ENCODE measurements at regions not wholly inside any gene's neighbourhood (a gene's known extent, or its start where the extent isn't known, plus 50 kb on each side); places are given as distances from the start of the nearest gene placed in this dataset.

DNA sequence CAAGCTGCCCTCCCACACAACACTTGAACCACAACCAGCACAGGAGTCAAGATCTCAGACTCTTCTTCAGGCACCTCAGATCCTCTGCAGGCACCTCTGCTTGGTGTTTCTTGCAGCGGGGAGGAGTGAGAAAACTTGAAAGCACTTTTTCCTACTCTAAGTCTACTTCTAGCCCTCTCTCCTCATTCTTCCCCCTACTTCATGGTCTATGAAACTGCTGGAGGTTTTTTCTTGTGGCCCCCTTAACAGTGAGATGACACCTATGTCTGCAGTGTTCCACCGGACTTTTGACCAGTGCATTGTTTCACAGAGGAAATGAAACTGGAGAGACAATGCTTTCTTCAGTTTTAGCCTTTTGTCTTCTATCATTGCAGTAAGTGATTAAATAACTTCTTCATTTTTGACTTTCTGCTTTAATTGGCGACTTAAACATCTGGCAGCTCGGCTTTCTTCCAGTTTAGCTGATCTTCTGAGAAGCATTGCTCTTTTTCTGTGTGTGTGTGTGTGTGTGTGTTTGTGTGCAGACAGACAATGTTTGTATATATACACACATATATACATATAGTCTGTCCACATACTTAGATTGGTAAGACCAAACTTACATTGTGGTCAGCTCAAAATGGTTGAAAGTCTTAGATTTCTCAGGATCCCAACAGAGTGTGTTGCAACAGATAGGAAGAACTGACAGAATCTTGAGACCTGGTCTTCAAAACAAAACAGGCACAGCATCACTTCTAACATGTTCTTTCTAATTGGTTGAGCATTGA lies 1474.0 kb upstream of the TMEFF2 start:
- H3K9me3 ChIP-seq, result no peaks in the 10 kb centered on the region
- no peak for TF ChIP-seq SREBF2 (IDR thresholded peaks at IDR 0.05)
- TF ChIP-seq, protein P1, sequence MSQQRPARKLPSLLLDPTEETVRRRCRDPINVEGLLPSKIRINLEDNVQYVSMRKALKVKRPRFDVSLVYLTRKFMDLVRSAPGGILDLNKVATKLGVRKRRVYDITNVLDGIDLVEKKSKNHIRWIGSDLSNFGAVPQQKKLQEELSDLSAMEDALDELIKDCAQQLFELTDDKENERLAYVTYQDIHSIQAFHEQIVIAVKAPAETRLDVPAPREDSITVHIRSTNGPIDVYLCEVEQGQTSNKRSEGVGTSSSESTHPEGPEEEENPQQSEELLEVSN (IDR thresholded peaks at IDR 0.05; ENCODE audit: borderline replicate concordance, low read depth), result no peak
- TF ChIP-seq CEBPB (IDR thresholded peaks at IDR 0.05), result no peak
- no peak for TF ChIP-seq CHD4 (IDR thresholded peaks at IDR 0.05; ENCODE audit: borderline replicate concordance)
- no peak for TF ChIP-seq EHF (CRISPR knock-in tag; IDR thresholded peaks at IDR 0.05)
- no peak for TF ChIP-seq GATA3 (IDR thresholded peaks at IDR 0.05; ENCODE audit: borderline replicate concordance)
- TF ChIP-seq ZFP36 (IDR thresholded peaks at IDR 0.05; ENCODE audit: borderline replicate concordance, partially characterized antibody), result no peak
- TF ChIP-seq POLR2AphosphoS2 (conservative IDR thresholded peaks at IDR 0.05; ENCODE audit: low read length), result no peak
- TF ChIP-seq EHMT2 (IDR thresholded peaks at IDR 0.05; ENCODE audit: low read depth), result no peak
- TF ChIP-seq POLR2A (IDR thresholded peaks at IDR 0.05; ENCODE audit: low read length), result no peak
- TF ChIP-seq JUNB (IDR thresholded peaks at IDR 0.05), result no peak
- POLR2A ChIA-PET, result no interaction called here
- ATAC-seq, result no peak
- 40% methylated on average over 4 of the region's 4 CpGs for WGBS (ENCODE audit: missing lambda C conversion rate)
- H3K4me3 ChIP-seq, result no peak overlapping the region
- FAIRE-seq, result no peak
- DNase-seq (ENCODE audit: low read depth in 1 of 2, low spot score in 1 of 2), result no peak
- H3K4me2 ChIP-seq, result no peak overlapping the region
- H3K27ac ChIP-seq, result no peak overlapping the region
- CTCF ChIA-PET, result no interaction called here
- H3K4me1 ChIP-seq, result no peaks in the 10 kb centered on the region

DNA sequence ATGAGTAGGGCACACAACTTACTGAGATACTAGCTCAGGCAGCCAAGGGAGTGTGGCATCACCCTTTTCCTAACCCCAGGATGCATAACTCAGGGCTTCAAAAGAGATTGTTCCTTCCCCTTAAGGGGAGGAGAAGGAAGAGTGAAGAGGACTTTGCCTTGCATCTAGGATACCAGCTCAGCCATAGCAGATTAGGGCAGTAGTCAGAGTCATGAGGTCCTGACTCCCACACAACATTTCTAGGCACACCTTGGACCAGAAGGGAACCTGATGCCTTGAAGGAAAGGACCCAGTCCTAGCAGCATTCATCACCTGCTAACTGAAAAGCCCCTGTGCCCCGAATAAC lies 1433.2 kb upstream of the TMEFF2 start:
- POLR2A ChIA-PET, result no interaction called here
- CTCF ChIA-PET, result no interaction called here
- WGBS (ENCODE audit: missing lambda C conversion rate), result 67% methylated on average over 1 of the region's 1 CpG
- H3K4me3 ChIP-seq, result no peak overlapping the region
- no peaks in the 10 kb centered on the region for H3K9me3 ChIP-seq
- TF ChIP-seq MAFK (IDR thresholded peaks at IDR 0.05; ENCODE audit: partially characterized antibody), result no peak
- TF ChIP-seq KDM1A (IDR thresholded peaks at IDR 0.05; ENCODE audit: low read depth), result no peak
- no peak for TF ChIP-seq CHD4 (IDR thresholded peaks at IDR 0.05; ENCODE audit: borderline replicate concordance)
- no peak for TF ChIP-seq TP53 (CRISPR knock-in tag; IDR thresholded peaks at IDR 0.05)
- TF ChIP-seq RAD21 (conservative IDR thresholded peaks at IDR 0.05 in 1 of 2, IDR thresholded peaks at IDR 0.05 in 1 of 2), result no peak
- DNase-seq (ENCODE audit: low read depth in 1 of 2, low spot score in 1 of 2) (no peak), ATAC-seq (no peak), FAIRE-seq (no peak)
- H3K27ac ChIP-seq, result no peak overlapping the region
- H3K4me1 ChIP-seq, result no peaks in the 10 kb centered on the region
- H3K4me2 ChIP-seq, result no peak overlapping the region

DNA sequence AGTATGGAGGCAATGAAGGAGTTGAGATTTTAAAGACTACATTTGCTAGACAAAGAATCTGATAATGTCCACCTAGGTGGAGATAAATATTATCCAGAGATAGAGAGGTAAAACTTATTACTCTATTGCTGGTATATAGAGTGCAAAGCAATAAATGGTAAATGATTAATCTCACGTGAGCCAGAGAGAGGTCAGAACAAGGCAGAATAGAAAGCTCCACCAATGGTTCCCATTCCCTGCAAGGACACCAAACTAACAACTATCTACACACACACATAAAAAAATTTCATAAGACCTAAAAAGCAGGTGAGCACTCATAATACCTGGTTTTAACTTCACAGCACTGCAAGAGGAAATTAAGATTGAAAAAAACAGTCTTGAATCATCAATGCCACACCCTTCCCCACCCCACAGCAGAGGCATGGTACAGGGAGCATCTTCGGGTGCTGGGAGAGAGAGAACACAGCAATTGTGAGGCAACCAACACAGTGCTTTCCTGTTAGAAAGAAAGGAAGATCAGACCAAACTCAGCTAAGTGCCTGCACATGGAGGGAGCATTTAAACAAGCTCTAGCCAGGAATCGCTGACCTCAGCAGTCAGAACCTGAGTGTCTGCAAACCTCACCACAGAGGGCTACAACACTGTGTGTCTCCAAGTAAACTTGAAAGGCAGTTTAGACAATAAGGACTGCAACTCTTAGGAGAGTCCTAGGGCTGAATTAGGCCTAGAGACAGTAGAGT lies 1432.6 kb upstream of the TMEFF2 start:
- no peak overlapping the region for H3K4me2 ChIP-seq
- ChIA-PET CTCF (no interaction called here), POLR2A (no interaction called here)
- peak; percentile 61 for TF ChIP-seq MAFK (IDR thresholded peaks at IDR 0.05; ENCODE audit: partially characterized antibody)
- TF ChIP-seq TP53 (CRISPR knock-in tag; IDR thresholded peaks at IDR 0.05), result no peak
- DNase-seq (ENCODE audit: low read depth in 1 of 2, low spot score in 1 of 2), result no peak
- no peaks in the 10 kb centered on the region for H3K4me1 ChIP-seq
- H3K4me3 ChIP-seq, result no peak overlapping the region
- no peak overlapping the region for H3K27ac ChIP-seq
- no peaks in the 10 kb centered on the region for H3K9me3 ChIP-seq
- 30% methylated on average over 3 of the region's 3 CpGs for WGBS (ENCODE audit: missing lambda C conversion rate)
- FAIRE-seq, result no peak
- no peak for ATAC-seq

DNA sequence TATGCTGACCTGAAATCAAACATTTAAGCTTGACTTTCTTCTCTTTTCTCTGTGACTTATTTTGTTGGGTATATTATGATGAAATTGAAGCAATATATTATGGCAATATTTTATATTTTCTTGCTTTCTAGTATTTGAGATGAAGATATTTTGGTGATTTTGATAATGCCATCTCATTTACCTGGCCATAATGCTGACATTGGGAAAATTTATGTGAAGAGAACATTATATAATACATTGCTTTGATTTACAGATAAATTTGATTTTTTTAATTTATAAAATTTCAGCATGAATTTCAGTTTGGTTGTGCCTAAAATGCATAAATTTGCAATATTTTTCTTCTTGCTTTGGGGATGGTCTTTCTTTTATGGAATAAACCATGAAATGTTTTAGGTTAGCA lies 1413.7 kb upstream of the TMEFF2 start:
- no peaks in the 10 kb centered on the region for H3K4me1 ChIP-seq
- CTCF ChIA-PET, result no interaction called here
- H3K9me3 ChIP-seq, result no peaks in the 10 kb centered on the region
- ATAC-seq, result no peak
- DNase-seq (ENCODE audit: low read depth in 1 of 2, low spot score in 1 of 2), result no peak
- POLR2A ChIA-PET, result no interaction called here
- FAIRE-seq, result no peak
- no peak overlapping the region for H3K27ac ChIP-seq
- H3K4me2 ChIP-seq, result no peak overlapping the region
- no peak overlapping the region for H3K4me3 ChIP-seq
- TF ChIP-seq, protein P2, sequence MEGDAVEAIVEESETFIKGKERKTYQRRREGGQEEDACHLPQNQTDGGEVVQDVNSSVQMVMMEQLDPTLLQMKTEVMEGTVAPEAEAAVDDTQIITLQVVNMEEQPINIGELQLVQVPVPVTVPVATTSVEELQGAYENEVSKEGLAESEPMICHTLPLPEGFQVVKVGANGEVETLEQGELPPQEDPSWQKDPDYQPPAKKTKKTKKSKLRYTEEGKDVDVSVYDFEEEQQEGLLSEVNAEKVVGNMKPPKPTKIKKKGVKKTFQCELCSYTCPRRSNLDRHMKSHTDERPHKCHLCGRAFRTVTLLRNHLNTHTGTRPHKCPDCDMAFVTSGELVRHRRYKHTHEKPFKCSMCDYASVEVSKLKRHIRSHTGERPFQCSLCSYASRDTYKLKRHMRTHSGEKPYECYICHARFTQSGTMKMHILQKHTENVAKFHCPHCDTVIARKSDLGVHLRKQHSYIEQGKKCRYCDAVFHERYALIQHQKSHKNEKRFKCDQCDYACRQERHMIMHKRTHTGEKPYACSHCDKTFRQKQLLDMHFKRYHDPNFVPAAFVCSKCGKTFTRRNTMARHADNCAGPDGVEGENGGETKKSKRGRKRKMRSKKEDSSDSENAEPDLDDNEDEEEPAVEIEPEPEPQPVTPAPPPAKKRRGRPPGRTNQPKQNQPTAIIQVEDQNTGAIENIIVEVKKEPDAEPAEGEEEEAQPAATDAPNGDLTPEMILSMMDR (IDR thresholded peaks at IDR 0.05), result no peak
- no peak for TF ChIP-seq JUN (IDR thresholded peaks at IDR 0.05)
- no peak for TF ChIP-seq ZSCAN20 (CRISPR knock-in tag; IDR thresholded peaks at IDR 0.05)
- TF ChIP-seq, protein P3, sequence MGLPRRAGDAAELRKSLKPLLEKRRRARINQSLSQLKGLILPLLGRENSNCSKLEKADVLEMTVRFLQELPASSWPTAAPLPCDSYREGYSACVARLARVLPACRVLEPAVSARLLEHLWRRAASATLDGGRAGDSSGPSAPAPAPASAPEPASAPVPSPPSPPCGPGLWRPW (IDR thresholded peaks at IDR 0.05), result no peak
- TF ChIP-seq, protein P4, sequence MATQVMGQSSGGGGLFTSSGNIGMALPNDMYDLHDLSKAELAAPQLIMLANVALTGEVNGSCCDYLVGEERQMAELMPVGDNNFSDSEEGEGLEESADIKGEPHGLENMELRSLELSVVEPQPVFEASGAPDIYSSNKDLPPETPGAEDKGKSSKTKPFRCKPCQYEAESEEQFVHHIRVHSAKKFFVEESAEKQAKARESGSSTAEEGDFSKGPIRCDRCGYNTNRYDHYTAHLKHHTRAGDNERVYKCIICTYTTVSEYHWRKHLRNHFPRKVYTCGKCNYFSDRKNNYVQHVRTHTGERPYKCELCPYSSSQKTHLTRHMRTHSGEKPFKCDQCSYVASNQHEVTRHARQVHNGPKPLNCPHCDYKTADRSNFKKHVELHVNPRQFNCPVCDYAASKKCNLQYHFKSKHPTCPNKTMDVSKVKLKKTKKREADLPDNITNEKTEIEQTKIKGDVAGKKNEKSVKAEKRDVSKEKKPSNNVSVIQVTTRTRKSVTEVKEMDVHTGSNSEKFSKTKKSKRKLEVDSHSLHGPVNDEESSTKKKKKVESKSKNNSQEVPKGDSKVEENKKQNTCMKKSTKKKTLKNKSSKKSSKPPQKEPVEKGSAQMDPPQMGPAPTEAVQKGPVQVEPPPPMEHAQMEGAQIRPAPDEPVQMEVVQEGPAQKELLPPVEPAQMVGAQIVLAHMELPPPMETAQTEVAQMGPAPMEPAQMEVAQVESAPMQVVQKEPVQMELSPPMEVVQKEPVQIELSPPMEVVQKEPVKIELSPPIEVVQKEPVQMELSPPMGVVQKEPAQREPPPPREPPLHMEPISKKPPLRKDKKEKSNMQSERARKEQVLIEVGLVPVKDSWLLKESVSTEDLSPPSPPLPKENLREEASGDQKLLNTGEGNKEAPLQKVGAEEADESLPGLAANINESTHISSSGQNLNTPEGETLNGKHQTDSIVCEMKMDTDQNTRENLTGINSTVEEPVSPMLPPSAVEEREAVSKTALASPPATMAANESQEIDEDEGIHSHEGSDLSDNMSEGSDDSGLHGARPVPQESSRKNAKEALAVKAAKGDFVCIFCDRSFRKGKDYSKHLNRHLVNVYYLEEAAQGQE (IDR thresholded peaks at IDR 0.05), result no peak
- TF ChIP-seq, protein P5, sequence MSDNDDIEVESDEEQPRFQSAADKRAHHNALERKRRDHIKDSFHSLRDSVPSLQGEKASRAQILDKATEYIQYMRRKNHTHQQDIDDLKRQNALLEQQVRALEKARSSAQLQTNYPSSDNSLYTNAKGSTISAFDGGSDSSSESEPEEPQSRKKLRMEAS (IDR thresholded peaks at IDR 0.05), result no peak
- no peak for TF ChIP-seq ESRRA (IDR thresholded peaks at IDR 0.05; ENCODE audit: borderline replicate concordance, low read length)
- TF ChIP-seq MAZ (IDR thresholded peaks at IDR 0.05; ENCODE audit: borderline replicate concordance, low read depth, low read length), result no peak
- no peak for TF ChIP-seq RCOR1 (IDR thresholded peaks at IDR 0.05; ENCODE audit: low read depth, low read length)
- no peak for TF ChIP-seq KDM5A (IDR thresholded peaks at IDR 0.05)
- no peak for TF ChIP-seq BHLHE40 (IDR thresholded peaks at IDR 0.05; ENCODE audit: low read depth, low read length)
